NT2/D1 (cell line): ENCODE measurements at regions not wholly inside any gene's neighbourhood (a gene's known extent, or its start where the extent isn't known, plus 50 kb on each side); places are given as distances from the start of the nearest gene placed in this dataset.

Source experiments
- DNase-seq: peaks from one replicate; pipeline ENCODE4 v3.0.0-alpha.2; 2011; ENCODE audit warnings: low read depth, low spot score
- H3K27me3 ChIP-seq: 2 replicates; pipeline ENCODE4 v1.6.0; 2011; ENCODE audit warnings: mild to moderate bottlenecking; ENCODE audit not compliant: insufficient read length, insufficient read depth
- H3K36me3 ChIP-seq: 2 replicates; pipeline ENCODE4 v1.6.1; 2011; ENCODE audit warnings: mild to moderate bottlenecking, low read length, mixed read lengths; ENCODE audit not compliant: insufficient read depth, insufficient read length
- H3K4me1 ChIP-seq: 2 replicates; pipeline ENCODE4 v1.5.1; 2011; ENCODE audit not compliant: insufficient read depth, insufficient read length
- H3K4me3 ChIP-seq: 2 replicates; pipeline ENCODE4 v1.5.1; 2011; ENCODE audit warnings: low read depth; ENCODE audit not compliant: insufficient read length
- H3K9ac ChIP-seq: 2 replicates; pipeline ENCODE4 v1.6.0; 2011; ENCODE audit warnings: low read depth; ENCODE audit not compliant: insufficient read length
- H3K9me3 ChIP-seq: 2 replicates; pipeline ENCODE4 v1.5.1; 2011; ENCODE audit warnings: mild to moderate bottlenecking, low read length; ENCODE audit not compliant: insufficient read depth
- SUZ12 ChIP-seq: IDR thresholded peaks from 2 replicates; pipeline ENCODE4 v1.6.1; 2011; ENCODE audit not compliant: insufficient read length, insufficient read depth; ENCODE audit errors: extremely low read depth
- YY1 ChIP-seq: IDR thresholded peaks from 2 replicates; pipeline ENCODE4 v1.6.1; 2011; ENCODE audit not compliant: insufficient read length, insufficient read depth
- ZNF274 ChIP-seq: IDR thresholded peaks from 2 replicates; pipeline ENCODE4 v1.6.1; 2011; ENCODE audit warnings: mild to moderate bottlenecking, low read depth, low read length

GRCh38 chr12:16854465-16854864 is 248.5 kb upstream of the LMO3 start:
- DNase-seq, result no peak
- H3K9ac ChIP-seq, result no peak overlapping the region
- H3K36me3 ChIP-seq, result no peaks in the 10 kb centered on the region

GRCh38 chr12:16849473-16849872 is 243.5 kb upstream of the LMO3 start:
- H3K9ac ChIP-seq, result no peak overlapping the region
- no peaks in the 10 kb centered on the region for H3K4me1 ChIP-seq
- no peak overlapping the region for H3K4me3 ChIP-seq
- DNase-seq, result no peak
- H3K9me3 ChIP-seq, result no peaks in the 10 kb centered on the region
- H3K36me3 ChIP-seq, result no peaks in the 10 kb centered on the region
- H3K27me3 ChIP-seq, result no peaks in the 10 kb centered on the region
- TF ChIP-seq YY1 (no peak), ZNF274 (no peak), SUZ12 (no peak)

More at GRCh38 chr12:16854465-16854864, 248.5 kb upstream of the LMO3 start:
- Histone ChIP-seq H3K4me3 (no peak overlapping the region), H3K27me3 (no peaks in the 10 kb centered on the region), H3K4me1 (no peaks in the 10 kb centered on the region), H3K9me3 (no peaks in the 10 kb centered on the region)
- no peak for TF ChIP-seq YY1
- no peak for TF ChIP-seq ZNF274
- no peak for TF ChIP-seq SUZ12

GRCh38 chr12:16844875-16845274 is 238.9 kb upstream of the LMO3 start:
- Histone ChIP-seq H3K36me3 (no peaks in the 10 kb centered on the region), H3K4me1 (no peaks in the 10 kb centered on the region), H3K27me3 (no peaks in the 10 kb centered on the region), H3K9me3 (no peaks in the 10 kb centered on the region), H3K9ac (no peak overlapping the region), H3K4me3 (no peak overlapping the region)
- TF ChIP-seq YY1 (no peak), ZNF274 (no peak), SUZ12 (no peak)
- DNase-seq, result peak; percentile 38

GRCh38 chr12:16833376-16834015 is 227.5 kb upstream of the LMO3 start:
- no peaks in the 10 kb centered on the region for H3K9me3 ChIP-seq
- no peak for DNase-seq
- H3K4me1 ChIP-seq, result no peaks in the 10 kb centered on the region
- H3K9ac ChIP-seq, result no peak overlapping the region
- H3K27me3 ChIP-seq, result no peaks in the 10 kb centered on the region
- H3K36me3 ChIP-seq, result no peaks in the 10 kb centered on the region
- no peak for TF ChIP-seq ZNF274
- no peak for TF ChIP-seq SUZ12
- no peak for TF ChIP-seq YY1
- H3K4me3 ChIP-seq, result no peak overlapping the region

GRCh38 chr12:16828891-16829290 is 222.9 kb upstream of the LMO3 start:
- H3K9me3 ChIP-seq, result no peaks in the 10 kb centered on the region
- no peak for TF ChIP-seq ZNF274
- no peak for TF ChIP-seq YY1
- no peak for TF ChIP-seq SUZ12
- no peak overlapping the region for H3K9ac ChIP-seq
- H3K27me3 ChIP-seq, result no peaks in the 10 kb centered on the region
- DNase-seq, result peak; percentile 57
- no peaks in the 10 kb centered on the region for H3K36me3 ChIP-seq
- no peaks in the 10 kb centered on the region for H3K4me1 ChIP-seq
- no peak overlapping the region for H3K4me3 ChIP-seq

GRCh38 chr12:16807731-16808130 is 201.8 kb upstream of the LMO3 start:
- DNase-seq, result no peak
- H3K9me3 ChIP-seq, result no peaks in the 10 kb centered on the region
- H3K4me3 ChIP-seq, result no peak overlapping the region
- H3K36me3 ChIP-seq, result no peaks in the 10 kb centered on the region
- no peaks in the 10 kb centered on the region for H3K27me3 ChIP-seq
- H3K9ac ChIP-seq, result no peak overlapping the region
- H3K4me1 ChIP-seq, result no peaks in the 10 kb centered on the region
- no peak for TF ChIP-seq YY1
- TF ChIP-seq ZNF274, result no peak
- no peak for TF ChIP-seq SUZ12

- Histone ChIP-seq H3K27me3 (no peaks in the 10 kb centered on the region), H3K4me1 (no peaks in the 10 kb centered on the region), H3K9me3 (no peaks in the 10 kb centered on the region), H3K4me3 (no peak overlapping the region), H3K9ac (no peak overlapping the region), H3K36me3 (no peaks in the 10 kb centered on the region)
- TF ChIP-seq SUZ12 (no peak), ZNF274 (no peak), YY1 (no peak)
- no peak for DNase-seq
These were observed 190.2 kb upstream of the LMO3 start for GRCh38 chr12:16796168-16796567.
